Heart left ventricle (tissue), 13 donors: ENCODE measurements at regions not wholly inside any gene's neighbourhood (a gene's known extent, or its start where the extent isn't known, plus 50 kb on each side); places are given as distances from the start of the nearest gene placed in this dataset.

Source experiments
- CTCF ChIP-seq, 12 donors: fragments of 200-600 bp; sonication (generic) in 4 of 12; IDR thresholded peaks; one replicate each; pipeline versions ENCODE4 v1.5.0 to v1.8.0; 2018 to 2022; ENCODE audit warnings: antibody characterized with exemption in 12 of 12, mild to moderate bottlenecking in 5 of 12
- POLR2A ChIP-seq, 2 donors: fragments of 450-650 bp; IDR thresholded peaks; one replicate each; pipeline ENCODE4 v1.6.1; 2017; ENCODE audit warnings: antibody characterized with exemption in 2 of 2, mild to moderate bottlenecking in 2 of 2, moderate library complexity in 2 of 2
- donor health status: ischemic (EF 13 %, LVEDD 7.1; RV severe dilation, severe dysfunction).
- donor health status: DM: no; HTN: yes; CAD: no.
- donor health status: DM: no; HTN: no; CAD: no.
- donor health status: ischemic (EF 25% LVEDD 6.9; RV normal size, moderate dysfunction).
- donor health status: ischemic (EF 25% LVEDD 5.7; RV mildly dilated, moderate dysfunction).
- donor health status: ischemic (EF 35%, LVEDD 5.7; RV mildly dilated, moderate dysfunction).
- donor health status: nonischemic (EF 11% LVEDD 7.7; RV severe dilation, severe dysfunction).
- donor health status: DM: yes; HTN: yes; CAD: no.
- donor health status: PGD.
- donor health status: ischemic (EF 29% LVEDD 5.4; RV normal size, mild dysfunction).
- donor health status: nonischemic (EF 23%, LVEDD 6.1; RV moderate dilation, normal function).

GRCh38 chr10:30176776-30177533, 117.6 kb upstream of the JCAD start:
- no peak for TF ChIP-seq CTCF (IDR thresholded peaks at IDR 0.05)
- no peak for TF ChIP-seq POLR2A (IDR thresholded peaks at IDR 0.05)
